ENCODE measurements at regions not wholly inside any gene's neighbourhood (a gene's known extent, or its start where the extent isn't known, plus 50 kb on each side); places are given as distances from the start of the nearest gene placed in this dataset.
"Not testable (repeated sequence)": the region's sequence is repeated elsewhere in the genome, so short reads cannot be mapped to it uniquely, and the experiment has no call there.

GRCh38 chr5:86977190-86977589, 290.5 kb upstream of the RASA1 start:
- no peak for DNase-seq (ENCODE audit: low read depth)

- no peak for DNase-seq (ENCODE audit: low read depth)
Measured at GRCh38 chr5:86977808-86978207, 289.9 kb upstream of the RASA1 start.

- DNase-seq (ENCODE audit: low read depth) = no peak
Measured at GRCh38 chr5:86979811-86980411, 287.8 kb upstream of the RASA1 start.

GRCh38 chr5:86981898-86982297, 285.8 kb upstream of the RASA1 start:
- no peak for DNase-seq (ENCODE audit: low read depth)

GRCh38 chr5:86983208-86983607, 284.5 kb upstream of the RASA1 start:
- no peak for DNase-seq (ENCODE audit: low read depth)

GRCh38 chr5:86986837-86987236, 280.8 kb upstream of the RASA1 start:
- DNase-seq (ENCODE audit: low read depth) = no peak

DNA sequence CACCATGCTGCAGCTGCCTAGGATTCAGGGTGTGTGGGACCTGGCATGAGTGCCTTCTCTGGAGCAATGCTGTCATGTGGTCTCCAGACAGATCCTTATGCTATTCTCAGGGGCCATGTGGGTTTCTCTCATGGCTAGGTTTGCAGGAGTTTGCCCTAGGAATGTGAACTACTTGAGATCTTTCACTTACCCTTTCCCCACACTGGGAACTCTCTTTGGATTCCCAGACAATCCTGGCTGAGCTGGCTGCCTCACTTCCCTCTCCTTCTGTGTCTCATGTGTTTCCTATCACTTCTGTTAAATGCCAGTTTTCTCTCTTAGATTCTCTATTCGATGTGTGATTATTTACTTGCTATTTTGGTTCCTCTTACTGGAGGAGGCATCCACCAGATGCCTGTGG, 270.2 kb upstream of the RASA1 start:
- DNase-seq (ENCODE audit: low read depth) = no peak

DNA sequence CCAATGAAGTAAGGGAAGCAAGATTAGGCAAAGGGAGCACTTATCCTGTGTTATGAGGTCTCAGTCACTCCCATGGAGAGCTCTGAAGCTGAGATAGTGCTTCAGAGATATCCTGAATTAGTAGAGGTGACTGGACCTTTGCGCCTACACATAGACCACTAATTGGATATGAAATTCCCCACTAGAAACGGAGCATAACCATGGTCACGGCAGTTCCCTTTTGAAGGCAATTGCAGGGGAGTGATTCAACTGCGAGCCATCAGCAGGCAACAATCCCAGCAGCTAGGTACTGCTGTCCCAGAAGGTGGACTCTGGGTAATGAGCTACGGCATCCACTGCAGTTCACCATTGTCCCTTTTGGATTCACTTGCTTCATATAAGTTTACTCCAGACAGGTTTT, 267.7 kb upstream of the RASA1 start:
- no peak for DNase-seq (ENCODE audit: low read depth)

GRCh38 chr5:87002485-87002884, 265.2 kb upstream of the RASA1 start:
- DNase-seq (ENCODE audit: low read depth) = no peak

GRCh38 chr5:87004101-87004500, 263.6 kb upstream of the RASA1 start:
- DNase-seq (ENCODE audit: low read depth) = no peak

DNA sequence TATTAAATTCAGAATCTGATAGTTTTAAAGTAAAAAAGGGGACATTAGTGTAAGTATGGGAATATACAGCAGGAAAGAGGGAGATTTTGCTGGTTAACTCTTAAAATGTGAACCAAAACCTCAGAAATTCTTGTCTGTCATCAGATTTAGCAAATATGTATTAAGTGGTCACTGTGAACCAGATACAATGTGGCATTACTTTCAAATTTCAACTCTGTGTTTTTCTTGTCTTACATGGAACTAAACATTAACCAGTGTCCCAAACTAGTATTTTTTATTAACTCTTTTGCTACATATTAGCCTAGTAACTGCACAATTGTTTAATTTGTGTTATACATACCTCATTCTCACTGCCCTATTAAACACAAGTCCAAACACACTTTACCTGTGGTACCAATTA, 259.9 kb upstream of the RASA1 start:
- DNase-seq (ENCODE audit: low read depth) = no peak

- no peak for DNase-seq (ENCODE audit: low read depth)
Measured at GRCh38 chr5:87008751-87009560, 258.7 kb upstream of the RASA1 start.

- DNase-seq (ENCODE audit: low read depth) = no peak
Measured at GRCh38 chr5:87010736-87011135, 256.9 kb upstream of the RASA1 start.

- DNase-seq (ENCODE audit: low read depth) = no peak
Measured at GRCh38 chr5:87015901-87016300, 251.8 kb upstream of the RASA1 start.

DNA sequence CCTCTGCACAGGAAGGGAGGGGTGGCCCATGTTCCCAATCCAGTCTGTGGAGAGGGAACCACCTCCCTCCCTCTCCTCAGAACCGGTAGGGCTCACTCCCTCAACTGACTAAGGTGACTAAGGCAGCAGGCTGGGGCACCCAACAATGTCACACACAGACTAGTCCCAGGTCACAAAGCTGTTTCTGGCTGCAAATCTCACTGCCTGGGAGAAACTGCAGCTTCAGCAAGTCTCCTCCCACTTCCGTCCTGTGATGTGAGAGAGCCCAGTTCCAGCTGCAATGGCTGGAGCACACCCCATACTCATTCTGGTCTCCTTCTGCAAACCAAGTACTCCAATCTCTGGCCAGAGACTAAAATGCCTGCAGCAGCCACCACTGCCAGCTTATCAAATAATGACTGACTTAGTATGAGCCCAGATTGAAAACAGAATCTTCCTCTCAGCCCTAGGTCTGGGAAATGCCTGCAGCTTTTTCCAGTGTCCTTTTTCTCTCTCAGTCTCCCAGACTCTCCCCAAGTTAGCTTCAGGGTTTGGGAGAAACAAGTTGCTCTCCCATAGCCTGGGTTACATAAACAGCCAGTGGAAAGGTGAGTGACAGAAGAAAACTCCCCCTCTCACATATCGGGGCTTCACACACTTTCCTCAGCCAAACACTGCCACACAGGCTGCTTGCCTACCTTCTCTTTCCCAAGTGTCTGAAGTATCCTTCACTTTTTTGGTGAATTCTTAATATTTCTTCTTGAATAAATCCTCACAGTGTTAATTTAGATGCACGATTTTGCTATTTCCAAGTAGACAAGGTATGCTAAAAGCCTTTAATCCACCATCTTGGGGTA, 247.4 kb upstream of the RASA1 start:
- no peak for DNase-seq (ENCODE audit: low read depth)

- no peak for DNase-seq (ENCODE audit: low read depth)
Measured at GRCh38 chr5:87022415-87022814, 245.3 kb upstream of the RASA1 start.

- no peak for DNase-seq (ENCODE audit: low read depth)
Measured at GRCh38 chr5:87027570-87027969, 240.1 kb upstream of the RASA1 start.

GRCh38 chr5:87029951-87030350, 237.7 kb upstream of the RASA1 start:
- DNase-seq (ENCODE audit: low read depth) = no peak

GRCh38 chr5:87030699-87031098, 237.0 kb upstream of the RASA1 start:
- DNase-seq (ENCODE audit: low read depth) = no peak

DNA sequence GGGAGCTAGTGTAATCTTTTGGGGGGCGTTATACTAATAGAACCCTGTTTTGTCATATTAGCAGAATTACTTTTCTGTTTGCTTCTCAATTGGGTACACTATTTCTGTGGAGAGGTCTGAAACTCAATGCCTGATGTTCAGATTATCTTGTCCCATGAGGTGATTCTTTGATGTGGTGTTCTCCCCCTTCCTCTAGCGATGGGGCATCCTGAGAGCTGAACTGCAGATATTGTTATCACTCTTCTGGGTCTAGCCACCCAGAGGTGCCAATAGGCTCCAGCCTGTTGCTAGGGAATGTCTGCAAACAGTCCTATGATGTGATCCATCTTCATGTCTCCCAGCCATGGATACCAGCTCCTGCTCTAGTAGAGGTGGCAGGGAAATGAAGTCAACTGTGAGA, 233.1 kb upstream of the RASA1 start:
- no peak for DNase-seq (ENCODE audit: low read depth)

GRCh38 chr5:87042554-87042953, 225.1 kb upstream of the RASA1 start:
- DNase-seq (ENCODE audit: low read depth) = no peak

GRCh38 chr5:87048156-87048555, 219.5 kb upstream of the RASA1 start:
- DNase-seq (ENCODE audit: low read depth) = no peak

- not testable (repeated sequence) for DNase-seq (ENCODE audit: low read depth)
Measured at GRCh38 chr5:87049012-87049411, 218.7 kb upstream of the RASA1 start.
